ENCODE measurements at regions not wholly inside any gene's neighbourhood (a gene's known extent, or its start where the extent isn't known, plus 50 kb on each side); places are given as distances from the start of the nearest gene placed in this dataset.
"Not testable (repeated sequence)": the region's sequence is repeated elsewhere in the genome, so short reads cannot be mapped to it uniquely, and the experiment has no call there.

DNA sequence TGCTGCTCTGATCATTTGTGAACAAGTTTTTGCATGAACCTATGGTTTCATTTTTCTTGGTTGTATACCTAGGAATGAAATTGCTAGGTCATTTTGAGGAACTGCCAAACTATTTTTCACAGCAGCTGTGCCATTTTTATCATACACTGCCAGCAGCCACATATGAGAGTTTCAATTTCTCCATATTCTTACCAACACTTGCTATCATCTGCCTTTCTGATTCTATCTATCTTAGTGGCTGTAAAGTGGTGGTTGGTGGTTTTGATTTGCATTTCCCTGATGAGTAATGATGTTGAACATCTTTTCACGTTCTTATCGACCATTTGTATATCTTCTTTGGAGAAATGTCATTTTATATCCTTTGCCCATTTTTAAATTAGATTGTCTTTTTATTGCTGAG lies 146.1 kb downstream of the C12orf75 start:
- Histone ChIP-seq H3K79me2 (no peaks in the 10 kb centered on the region), H3K27ac (no peak overlapping the region), H3K4me2 (ENCODE audit: low read length) (no peak overlapping the region), H3K4me3 (ENCODE audit: low read depth, low read length) (no peak overlapping the region), H3K4me1 (peaks cover 25% of the 10 kb centered on the region), H3K9ac (no peak overlapping the region), H3K9me3 (ENCODE audit: control insufficient read depth, low read length) (no peaks in the 10 kb centered on the region), H3K27me3 (ENCODE audit: control insufficient read depth, insufficient read depth, low read length) (no peaks in the 10 kb centered on the region), H2AFZ (no peak overlapping the region), H3K36me3 (ENCODE audit: control insufficient read depth, insufficient read depth, low read length) (no peaks in the 10 kb centered on the region)
- TF ChIP-seq, protein P1, sequence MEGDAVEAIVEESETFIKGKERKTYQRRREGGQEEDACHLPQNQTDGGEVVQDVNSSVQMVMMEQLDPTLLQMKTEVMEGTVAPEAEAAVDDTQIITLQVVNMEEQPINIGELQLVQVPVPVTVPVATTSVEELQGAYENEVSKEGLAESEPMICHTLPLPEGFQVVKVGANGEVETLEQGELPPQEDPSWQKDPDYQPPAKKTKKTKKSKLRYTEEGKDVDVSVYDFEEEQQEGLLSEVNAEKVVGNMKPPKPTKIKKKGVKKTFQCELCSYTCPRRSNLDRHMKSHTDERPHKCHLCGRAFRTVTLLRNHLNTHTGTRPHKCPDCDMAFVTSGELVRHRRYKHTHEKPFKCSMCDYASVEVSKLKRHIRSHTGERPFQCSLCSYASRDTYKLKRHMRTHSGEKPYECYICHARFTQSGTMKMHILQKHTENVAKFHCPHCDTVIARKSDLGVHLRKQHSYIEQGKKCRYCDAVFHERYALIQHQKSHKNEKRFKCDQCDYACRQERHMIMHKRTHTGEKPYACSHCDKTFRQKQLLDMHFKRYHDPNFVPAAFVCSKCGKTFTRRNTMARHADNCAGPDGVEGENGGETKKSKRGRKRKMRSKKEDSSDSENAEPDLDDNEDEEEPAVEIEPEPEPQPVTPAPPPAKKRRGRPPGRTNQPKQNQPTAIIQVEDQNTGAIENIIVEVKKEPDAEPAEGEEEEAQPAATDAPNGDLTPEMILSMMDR (IDR thresholded peaks at IDR 0.05): no peak

- H3K79me2 ChIP-seq: no peaks in the 10 kb centered on the region
- H3K27me3 ChIP-seq (ENCODE audit: control insufficient read depth, insufficient read depth, low read length): no peaks in the 10 kb centered on the region
- no peak overlapping the region for H3K9ac ChIP-seq
- H2AFZ ChIP-seq: no peak overlapping the region
- H3K4me2 ChIP-seq (ENCODE audit: low read length): no peak overlapping the region
- TF ChIP-seq, protein P1 (IDR thresholded peaks at IDR 0.05): no peak
- H3K4me3 ChIP-seq (ENCODE audit: low read depth, low read length): no peak overlapping the region
- H3K9me3 ChIP-seq (ENCODE audit: control insufficient read depth, low read length): no peaks in the 10 kb centered on the region
- H3K27ac ChIP-seq: no peak overlapping the region
- no peaks in the 10 kb centered on the region for H3K36me3 ChIP-seq (ENCODE audit: control insufficient read depth, insufficient read depth, low read length)
- H3K4me1 ChIP-seq: peaks cover 29% of the 10 kb centered on the region
These were observed 147.4 kb downstream of the C12orf75 start for GRCh38 chr12:105477873-105478272.

DNA sequence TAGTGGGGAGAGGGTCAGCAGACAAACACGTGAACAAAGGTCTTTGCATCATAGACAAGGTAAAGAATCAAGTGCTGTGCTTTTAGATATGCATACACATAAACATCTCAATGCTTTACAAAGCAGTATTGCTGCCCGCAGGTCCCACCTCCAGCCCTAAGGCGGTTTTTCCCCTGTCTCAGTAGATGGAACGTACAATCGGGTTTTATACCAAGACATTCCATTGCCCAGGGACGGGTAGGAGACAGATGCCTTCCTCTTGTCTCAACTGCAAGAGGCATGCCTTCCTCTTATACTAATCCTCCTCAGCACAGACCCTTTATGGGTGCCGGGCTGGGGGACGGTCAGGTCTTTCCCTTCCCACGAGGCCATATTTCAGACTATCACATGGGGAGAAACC lies 148.3 kb downstream of the C12orf75 start:
- H3K9me3 ChIP-seq (ENCODE audit: control insufficient read depth, low read length); H3K36me3 ChIP-seq (ENCODE audit: control insufficient read depth, insufficient read depth, low read length); H3K79me2 ChIP-seq; H3K4me3 ChIP-seq (ENCODE audit: low read depth, low read length); H2AFZ ChIP-seq; H3K27me3 ChIP-seq (ENCODE audit: control insufficient read depth, insufficient read depth, low read length); H3K27ac ChIP-seq; H3K4me2 ChIP-seq (ENCODE audit: low read length); H3K9ac ChIP-seq: not testable (repeated sequence)
- H3K4me1 ChIP-seq: peaks cover 30% of the 10 kb centered on the region

GRCh38 chr12:105479710-105480109 lies 149.2 kb downstream of the C12orf75 start:
- no peaks in the 10 kb centered on the region for H3K27me3 ChIP-seq (ENCODE audit: control insufficient read depth, insufficient read depth, low read length)
- H3K36me3 ChIP-seq (ENCODE audit: control insufficient read depth, insufficient read depth, low read length): no peaks in the 10 kb centered on the region
- no peak overlapping the region for H3K4me3 ChIP-seq (ENCODE audit: low read depth, low read length)
- H3K9ac ChIP-seq: no peak overlapping the region
- H2AFZ ChIP-seq: peak overlapping the region; percentile 64
- no peaks in the 10 kb centered on the region for H3K79me2 ChIP-seq
- no peaks in the 10 kb centered on the region for H3K9me3 ChIP-seq (ENCODE audit: control insufficient read depth, low read length)
- H3K4me2 ChIP-seq (ENCODE audit: low read length): no peak overlapping the region
- peaks cover 31% of the 10 kb centered on the region for H3K4me1 ChIP-seq
- peak overlapping the region; percentile 29 for H3K27ac ChIP-seq
- TF ChIP-seq, protein P1 (IDR thresholded peaks at IDR 0.05): no peak

DNA sequence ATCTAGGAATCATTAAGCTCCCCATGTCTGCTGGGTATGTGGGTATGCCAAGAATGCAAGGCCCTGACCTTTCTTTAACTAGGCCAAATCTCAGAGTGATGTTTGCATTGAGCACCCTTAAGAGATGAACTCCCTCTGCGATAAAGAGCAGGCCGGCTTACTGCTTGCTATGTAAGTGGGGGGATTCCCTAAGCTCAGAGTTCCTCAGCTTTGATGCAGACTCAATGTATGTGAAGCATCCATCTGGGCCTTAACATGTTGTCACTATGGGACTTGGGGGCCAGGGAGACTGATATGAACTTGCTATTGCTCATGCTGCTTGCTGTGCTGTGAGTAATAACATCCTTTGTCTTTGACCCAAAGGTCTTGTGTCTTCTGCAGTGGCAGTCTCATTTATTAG lies 149.7 kb downstream of the C12orf75 start:
- Histone ChIP-seq H3K9ac (no peak overlapping the region), H3K79me2 (no peaks in the 10 kb centered on the region), H3K9me3 (ENCODE audit: control insufficient read depth, low read length) (no peaks in the 10 kb centered on the region), H3K36me3 (ENCODE audit: control insufficient read depth, insufficient read depth, low read length) (no peaks in the 10 kb centered on the region), H3K4me2 (ENCODE audit: low read length) (no peak overlapping the region), H3K4me3 (ENCODE audit: low read depth, low read length) (no peak overlapping the region), H3K27me3 (ENCODE audit: control insufficient read depth, insufficient read depth, low read length) (no peaks in the 10 kb centered on the region), H2AFZ (peak overlapping the region; percentile 64), H3K4me1 (peaks cover 33% of the 10 kb centered on the region), H3K27ac (peak overlapping the region; percentile 29)
- TF ChIP-seq, protein P1 (IDR thresholded peaks at IDR 0.05): no peak
